ENCODE measurements at regions not wholly inside any gene's neighbourhood (a gene's known extent, or its start where the extent isn't known, plus 50 kb on each side); places are given as distances from the start of the nearest gene placed in this dataset.
"Not testable (repeated sequence)": the region's sequence is repeated elsewhere in the genome, so short reads cannot be mapped to it uniquely, and the experiment has no call there.

- TF ChIP-seq, protein P1, sequence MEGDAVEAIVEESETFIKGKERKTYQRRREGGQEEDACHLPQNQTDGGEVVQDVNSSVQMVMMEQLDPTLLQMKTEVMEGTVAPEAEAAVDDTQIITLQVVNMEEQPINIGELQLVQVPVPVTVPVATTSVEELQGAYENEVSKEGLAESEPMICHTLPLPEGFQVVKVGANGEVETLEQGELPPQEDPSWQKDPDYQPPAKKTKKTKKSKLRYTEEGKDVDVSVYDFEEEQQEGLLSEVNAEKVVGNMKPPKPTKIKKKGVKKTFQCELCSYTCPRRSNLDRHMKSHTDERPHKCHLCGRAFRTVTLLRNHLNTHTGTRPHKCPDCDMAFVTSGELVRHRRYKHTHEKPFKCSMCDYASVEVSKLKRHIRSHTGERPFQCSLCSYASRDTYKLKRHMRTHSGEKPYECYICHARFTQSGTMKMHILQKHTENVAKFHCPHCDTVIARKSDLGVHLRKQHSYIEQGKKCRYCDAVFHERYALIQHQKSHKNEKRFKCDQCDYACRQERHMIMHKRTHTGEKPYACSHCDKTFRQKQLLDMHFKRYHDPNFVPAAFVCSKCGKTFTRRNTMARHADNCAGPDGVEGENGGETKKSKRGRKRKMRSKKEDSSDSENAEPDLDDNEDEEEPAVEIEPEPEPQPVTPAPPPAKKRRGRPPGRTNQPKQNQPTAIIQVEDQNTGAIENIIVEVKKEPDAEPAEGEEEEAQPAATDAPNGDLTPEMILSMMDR (IDR thresholded peaks at IDR 0.05), result not testable (repeated sequence)
- not testable (repeated sequence) for TF ChIP-seq POLR2A (IDR thresholded peaks at IDR 0.05)
Measured at GRCh38 chr6:11930834-11931233, 81.3 kb upstream of the HIVEP1 start.

All from adrenal gland (tissue), 5 donors.